ENCODE measurements at regions not wholly inside any gene's neighbourhood (a gene's known extent, or its start where the extent isn't known, plus 50 kb on each side); places are given as distances from the start of the nearest gene placed in this dataset.

DNA sequence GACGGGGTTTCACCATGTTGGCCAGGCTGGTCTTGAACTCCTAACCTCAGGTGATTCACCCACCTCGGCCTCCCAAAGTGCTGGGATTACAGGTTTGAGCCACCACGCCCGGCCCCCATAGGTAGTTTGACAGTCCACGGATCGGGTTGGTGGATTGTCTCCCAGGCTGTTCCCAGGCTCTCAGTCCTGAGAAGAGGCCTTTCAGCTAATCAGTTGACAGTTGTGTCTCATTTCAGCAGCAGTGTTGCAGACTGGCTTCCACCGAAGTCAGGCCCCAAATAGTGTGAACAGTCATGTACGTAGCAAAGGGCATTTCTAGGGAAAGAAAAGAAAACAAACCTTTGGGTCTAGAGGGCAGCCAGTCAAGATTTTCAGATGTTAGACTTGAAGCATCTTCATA, 102.4 kb upstream of the TLR3 start:
- TF ChIP-seq CTCF (optimal IDR thresholded peaks at IDR 0.05 in 1 of 3, IDR thresholded peaks at IDR 0.05 in 1 of 3, conservative IDR thresholded peaks at IDR 0.05 in 1 of 3; ENCODE audit: extremely low read depth in 1 of 3, insufficient read depth in 2 of 3, low read length in 3 of 3) (no peak), EZH2 (IDR thresholded peaks at IDR 0.05; ENCODE audit: low read length) (no peak)
